GM19238 (cell line): ENCODE measurements at regions not wholly inside any gene's neighbourhood (a gene's known extent, or its start where the extent isn't known, plus 50 kb on each side); places are given as distances from the start of the nearest gene placed in this dataset.

ENCODE experiments used
- DNase-seq: peaks from one replicate; pipeline ENCODE4 v3.0.0; 2011; ENCODE audit warnings: low spot score; ENCODE audit not compliant: insufficient read length

GRCh38 chrX:39817754-39818470 is 279.8 kb downstream of the BCOR start:
- DNase-seq: no peak

DNA sequence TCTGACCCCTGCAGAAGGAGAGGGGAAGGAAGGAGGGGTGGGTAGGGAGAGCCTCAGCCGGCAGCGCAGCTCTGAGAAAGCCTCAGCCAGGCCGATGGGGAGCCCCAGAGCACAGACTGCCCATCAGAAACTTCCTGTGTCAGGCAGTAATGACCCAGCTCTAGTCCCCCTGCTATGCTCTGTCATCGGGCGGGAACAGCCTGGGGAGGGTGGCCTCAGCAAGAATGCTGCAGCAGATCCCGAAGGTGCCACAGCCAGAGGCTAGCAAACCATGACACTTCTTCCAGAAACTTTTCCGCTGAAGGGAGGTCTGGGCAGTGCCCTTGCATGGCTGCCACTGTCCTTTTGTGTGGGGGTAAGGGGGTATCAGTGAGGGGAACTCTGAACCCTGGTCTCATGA is 279.0 kb downstream of the BCOR start:
- no peak for DNase-seq

DNA sequence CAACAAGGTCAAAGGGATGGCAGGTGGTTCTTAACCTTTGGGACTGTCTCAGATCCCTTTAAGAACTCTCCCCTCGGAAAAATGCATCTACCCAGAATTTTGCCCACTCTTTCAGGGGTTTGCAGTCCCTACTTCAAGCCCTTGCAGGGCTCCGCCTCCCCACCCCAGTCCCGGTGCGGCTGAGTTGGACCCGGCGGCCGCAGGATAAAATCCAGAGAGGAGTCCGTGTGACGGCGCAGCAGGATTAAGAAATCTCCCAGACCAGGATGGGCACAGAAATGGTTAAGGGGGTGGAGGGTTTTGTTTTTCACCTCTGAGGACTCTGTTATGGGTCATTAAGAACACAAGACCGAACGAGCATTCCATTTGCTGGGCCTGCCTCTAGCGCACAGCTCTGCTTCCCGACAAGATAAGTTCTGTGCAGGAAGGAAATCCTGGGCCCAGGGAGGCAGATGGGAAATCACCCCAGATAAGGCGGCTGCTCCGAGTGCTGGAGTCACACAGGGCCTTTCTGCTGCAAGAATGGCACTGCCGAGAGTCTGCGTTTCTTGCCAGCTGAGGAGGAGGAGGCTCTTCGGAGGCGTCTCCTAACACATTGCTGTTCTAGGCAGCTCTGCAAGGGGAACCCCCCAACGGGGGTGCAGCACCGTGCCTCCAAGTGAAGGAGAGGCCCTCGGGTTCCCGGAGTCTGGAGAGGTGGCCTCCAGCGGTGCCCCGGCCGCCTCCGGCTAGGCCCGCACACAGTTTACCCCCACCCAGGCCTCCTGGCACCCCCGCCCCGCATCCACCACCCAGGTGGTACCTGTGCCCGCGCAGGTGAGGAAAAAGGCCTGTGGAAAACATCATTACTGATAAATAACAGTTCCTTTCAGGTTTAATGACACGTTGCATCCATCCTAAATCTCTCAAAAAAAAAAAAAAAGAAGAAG is 277.6 kb downstream of the BCOR start:
- no peak for DNase-seq

DNA sequence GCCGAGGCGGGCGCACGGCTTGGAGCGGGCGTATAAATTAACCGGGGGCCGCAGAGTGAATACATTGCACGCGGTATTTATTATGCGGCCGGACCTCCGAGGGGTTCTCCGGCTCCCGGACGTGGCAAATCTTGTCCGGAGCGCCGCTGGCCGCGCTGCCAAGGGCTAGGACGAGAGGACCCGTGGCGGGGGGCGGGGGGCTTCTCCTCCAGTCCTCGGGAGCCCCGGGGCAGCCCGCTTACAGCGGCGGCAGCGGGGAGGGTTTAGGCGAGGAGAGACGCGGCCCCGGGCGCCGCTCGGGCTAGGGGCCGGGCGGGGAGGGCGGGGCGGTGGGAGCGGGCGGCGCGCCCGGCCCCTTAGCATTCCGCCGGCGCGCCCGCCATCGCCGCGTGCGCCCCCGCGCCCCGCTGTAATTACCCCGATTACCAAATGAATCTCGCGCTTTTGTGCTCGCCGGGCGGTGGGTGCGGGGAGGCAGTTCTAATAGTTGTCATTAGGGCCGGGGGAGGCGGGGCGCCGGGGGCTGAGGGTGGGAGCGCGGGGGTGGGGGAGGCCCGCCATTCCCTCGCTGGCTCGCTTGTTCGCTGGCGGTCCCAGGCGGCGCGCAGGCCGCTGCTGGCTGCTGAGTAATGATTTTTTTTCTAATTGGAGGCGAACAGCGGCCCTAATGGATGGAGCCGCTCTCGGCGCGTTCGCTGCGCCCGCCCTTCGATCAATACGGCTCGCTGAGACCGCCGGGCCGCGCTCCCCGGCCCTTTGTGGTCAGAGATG is 276.6 kb downstream of the BCOR start:
- DNase-seq: no peak

DNA sequence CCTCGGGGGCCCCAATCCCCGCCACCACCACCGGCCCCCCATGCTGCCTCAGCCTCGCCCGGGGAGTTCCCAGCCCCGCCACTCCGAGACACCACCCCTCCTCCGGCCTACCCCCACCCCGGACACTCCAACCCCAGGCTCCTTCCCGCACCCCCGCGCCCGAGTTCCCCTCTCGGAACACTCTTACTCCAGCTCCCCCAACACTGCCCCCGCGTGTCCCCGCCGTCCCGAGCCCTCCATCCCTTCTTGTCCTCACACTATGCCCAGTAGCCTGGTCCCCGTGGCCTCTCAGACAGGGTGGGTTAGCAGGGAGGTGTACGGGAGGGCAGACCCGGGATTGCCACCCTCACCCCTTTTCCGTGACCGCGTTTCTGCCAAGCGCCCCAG is 276.1 kb downstream of the BCOR start:
- DNase-seq: no peak

DNA sequence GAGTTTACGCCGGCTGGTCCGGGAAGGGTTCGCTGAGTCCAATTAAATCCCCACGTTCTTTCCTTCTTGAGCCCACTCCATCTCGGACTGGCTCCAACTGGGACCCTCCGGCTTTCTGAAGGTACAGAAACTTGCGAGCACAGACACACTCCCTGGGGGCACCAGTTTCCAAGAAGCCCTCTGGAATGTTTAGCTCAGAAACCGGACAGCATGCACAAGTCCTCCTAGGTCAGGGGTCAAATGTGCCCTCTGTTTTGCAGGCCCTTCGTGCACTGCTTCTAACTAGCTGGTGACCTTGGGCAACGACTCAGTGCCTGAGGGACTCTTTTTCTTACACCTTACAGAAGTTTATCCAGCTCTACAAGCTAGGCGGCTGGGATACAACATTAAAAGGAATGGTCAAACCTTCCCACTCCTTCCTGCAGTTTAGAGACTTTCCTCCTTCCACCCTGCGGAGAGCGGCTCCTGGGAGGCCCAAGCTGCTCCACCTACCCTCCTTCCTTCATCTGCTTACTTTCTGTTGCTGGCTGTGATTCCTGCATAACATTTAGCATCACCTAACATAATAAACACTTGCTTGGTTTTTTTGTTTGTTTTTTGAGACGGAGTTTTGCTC is 275.5 kb downstream of the BCOR start:
- no peak for DNase-seq

DNA sequence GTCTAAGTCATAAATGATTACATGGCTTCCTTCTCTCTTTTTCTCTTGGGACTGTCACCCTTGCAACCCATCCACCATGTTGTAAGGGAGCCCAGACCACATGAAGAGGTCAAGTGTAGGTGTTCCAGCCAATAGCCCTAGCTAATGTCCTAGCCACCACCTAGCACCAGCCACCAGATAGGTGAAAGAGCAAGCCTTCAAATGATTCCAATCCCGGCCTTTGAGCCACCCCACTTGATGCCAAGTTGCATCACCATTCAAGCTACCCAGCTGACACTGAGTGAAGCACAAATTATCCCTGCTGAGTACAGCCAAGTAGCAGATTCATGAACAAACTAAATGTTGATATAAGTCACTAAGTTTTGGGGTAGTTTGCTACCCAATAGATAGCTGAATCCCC is 274.3 kb downstream of the BCOR start:
- no peak for DNase-seq

- no peak for DNase-seq
Measured at GRCh38 chrX:39823854-39824253, 273.9 kb downstream of the BCOR start.

DNA sequence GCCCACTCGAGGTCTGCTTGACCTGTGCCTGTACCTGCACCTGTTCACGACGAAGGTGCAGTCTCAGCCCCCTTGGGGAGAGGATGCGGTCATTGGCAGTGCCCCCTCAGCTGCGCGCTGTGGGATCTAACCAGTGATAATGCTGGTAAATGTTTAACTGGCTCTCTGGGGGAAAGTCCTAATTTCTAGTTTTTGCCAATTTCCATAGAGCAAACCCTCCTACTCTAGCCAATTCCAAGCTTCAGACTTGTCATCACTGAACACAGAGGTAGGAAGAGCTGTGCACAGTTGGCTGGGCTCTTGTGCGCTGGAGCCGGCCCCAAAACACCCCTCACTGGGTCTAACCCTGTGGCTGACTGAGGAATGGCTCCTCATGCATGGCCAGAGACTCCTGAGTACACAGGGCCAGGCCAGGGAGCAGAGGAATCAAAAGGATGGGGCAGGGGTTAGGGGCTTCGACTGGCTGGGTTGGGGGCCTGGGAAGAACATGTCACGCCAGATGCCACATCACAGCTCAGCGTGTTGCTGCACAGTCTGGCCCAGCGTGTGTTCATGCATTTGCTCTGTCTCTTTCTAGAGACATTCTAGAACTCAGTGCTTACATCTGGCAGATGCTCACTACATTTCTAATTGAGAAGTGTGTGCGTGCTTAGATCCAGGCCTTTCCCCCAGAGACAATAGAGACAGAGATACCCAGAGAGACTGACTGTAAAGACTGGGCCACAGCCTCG is 270.8 kb downstream of the BCOR start:
- DNase-seq: no peak

- DNase-seq: peak; percentile 47
Measured at GRCh38 chrX:39827951-39828350, 269.8 kb downstream of the BCOR start.

- no peak for DNase-seq
Measured at GRCh38 chrX:39828971-39829370, 268.8 kb downstream of the BCOR start.

GRCh38 chrX:39829965-39830364 is 267.8 kb downstream of the BCOR start:
- no peak for DNase-seq

DNA sequence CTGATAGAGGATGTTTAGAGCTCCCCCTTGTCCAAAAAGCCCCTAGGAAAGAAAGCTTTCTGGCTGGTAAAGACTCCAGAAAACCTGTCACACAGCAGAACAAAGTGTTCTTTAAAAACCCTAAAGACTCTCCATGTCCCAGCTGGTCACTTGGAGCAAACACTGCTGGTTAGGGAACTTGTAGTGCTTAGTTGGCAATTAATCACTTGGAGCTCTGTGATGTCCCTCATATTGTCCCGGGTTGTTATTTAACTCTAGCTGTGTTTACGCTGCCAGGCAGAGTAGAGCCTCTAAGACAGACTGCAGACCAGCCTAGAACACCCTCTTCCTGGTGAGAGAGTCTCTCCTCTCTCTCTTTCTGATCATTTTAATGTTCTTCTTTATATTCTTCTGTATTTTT is 267.3 kb downstream of the BCOR start:
- no peak for DNase-seq

DNA sequence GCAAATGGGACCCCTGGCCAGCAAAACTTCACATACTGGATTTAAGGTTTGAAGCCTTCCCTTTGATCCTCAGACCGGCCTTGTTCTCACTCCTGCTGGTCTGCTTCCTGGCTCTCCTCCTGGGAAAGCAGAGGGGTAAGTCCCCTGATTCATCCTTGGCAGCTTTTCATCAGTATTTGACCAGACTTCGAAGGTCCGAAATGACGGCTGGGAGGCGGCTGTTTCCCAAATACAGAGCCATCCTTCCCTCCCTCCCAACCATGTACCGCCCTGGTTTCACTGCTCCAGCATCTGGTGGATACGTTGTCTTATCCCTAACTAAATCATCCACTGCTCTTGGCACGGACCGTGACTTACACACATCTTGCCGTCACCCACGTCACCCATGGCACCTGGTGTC is 265.5 kb downstream of the BCOR start:
- DNase-seq: no peak

- DNase-seq: no peak
Measured at GRCh38 chrX:39834600-39834999, 263.2 kb downstream of the BCOR start.

DNA sequence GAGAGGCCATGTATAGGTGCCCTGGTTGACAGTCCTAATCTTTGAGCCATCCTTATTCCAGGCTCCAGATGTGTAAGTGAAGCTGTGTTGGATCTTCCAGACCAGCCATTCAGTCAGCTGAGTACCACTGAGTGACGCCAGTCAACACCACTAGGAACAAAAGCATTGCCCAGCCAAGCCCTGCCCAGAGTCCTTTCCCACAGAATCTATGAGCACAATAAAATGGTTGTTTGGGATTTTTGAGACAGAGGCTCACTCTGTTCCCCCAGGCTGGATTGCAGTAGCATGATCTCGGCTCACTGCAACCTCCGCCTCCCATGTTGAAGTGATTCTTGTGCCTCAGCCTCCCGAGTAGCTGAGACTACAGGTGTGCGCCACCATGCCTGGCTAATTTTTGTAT is 262.5 kb downstream of the BCOR start:
- no peak for DNase-seq

GRCh38 chrX:39835776-39836175 is 262.0 kb downstream of the BCOR start:
- no peak for DNase-seq

DNA sequence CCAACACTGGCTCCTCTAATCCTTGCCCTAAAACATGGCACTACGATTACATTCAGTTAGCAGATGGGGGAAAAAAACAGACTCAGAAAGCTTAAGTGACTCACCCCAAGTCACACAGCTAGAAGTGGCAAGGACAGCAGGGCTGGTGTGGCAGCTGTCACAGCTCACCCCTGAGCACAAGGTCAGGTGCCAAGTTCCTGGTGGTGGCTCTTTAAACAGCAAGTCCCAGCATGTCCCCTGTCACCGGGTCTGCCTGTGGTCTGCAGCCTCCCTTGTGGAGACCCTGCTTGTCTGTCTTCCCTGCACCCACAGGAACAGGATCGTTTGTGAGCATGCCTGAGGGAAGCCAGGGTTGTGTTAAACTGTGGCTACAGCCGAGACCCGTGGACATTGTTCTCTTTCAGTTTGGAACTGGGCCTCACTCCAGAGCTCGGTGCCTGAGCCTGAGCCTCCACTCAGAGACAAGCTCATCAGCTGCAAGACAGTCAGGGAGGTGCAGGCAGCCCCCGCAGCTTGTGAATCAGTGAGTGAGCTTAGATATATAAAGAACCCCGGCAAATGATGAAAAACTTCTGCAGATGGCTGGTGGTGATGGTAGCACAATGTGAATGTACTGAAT is 260.8 kb downstream of the BCOR start:
- no peak for DNase-seq

DNA sequence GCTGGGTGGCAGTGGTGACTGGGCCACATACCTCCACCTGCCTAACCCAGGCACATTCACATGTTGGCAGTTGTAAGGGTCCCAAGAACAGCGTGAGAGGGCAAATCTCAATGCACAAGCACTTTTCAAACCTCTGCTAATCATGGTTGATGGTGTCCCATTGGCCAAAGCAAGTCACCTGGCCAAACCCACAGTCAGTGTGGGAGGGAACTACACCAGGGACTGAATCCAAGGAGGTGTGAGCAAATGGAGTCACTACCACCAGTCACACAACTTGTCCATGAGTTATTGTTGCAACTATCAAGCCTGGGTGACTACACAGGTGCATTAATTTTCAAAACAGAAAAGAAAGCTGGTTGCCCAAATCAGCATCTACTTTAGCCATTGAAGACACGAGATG is 260.1 kb downstream of the BCOR start:
- no peak for DNase-seq

DNA sequence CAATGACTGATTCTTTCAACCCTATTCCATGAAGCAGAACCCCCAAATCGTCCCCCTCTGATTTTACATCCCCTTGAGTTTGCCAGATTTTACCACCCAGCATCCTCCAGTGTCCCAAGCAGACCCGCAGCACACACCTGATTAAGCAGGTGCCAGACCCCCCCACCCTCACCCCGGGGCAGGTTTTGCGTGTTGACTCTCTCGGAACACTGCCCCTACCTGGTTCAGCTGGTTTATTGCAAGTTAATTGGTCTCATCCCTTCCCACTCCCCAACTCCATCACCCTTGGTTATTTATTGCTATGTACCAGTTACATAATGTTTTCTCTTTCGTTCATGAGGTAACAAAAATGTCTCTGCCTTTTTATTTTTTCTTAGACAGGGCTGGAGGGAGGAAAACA is 258.4 kb downstream of the BCOR start:
- no peak for DNase-seq
